Natural killer cell (primary cell): ENCODE measurements at regions not wholly inside any gene's neighbourhood (a gene's known extent, or its start where the extent isn't known, plus 50 kb on each side); places are given as distances from the start of the nearest gene placed in this dataset.

ENCODE experiments used
- ATAC-seq, 3 donors: fragments of 150-1000 bp in 2 of 3; fragments of 200-7000 bp in 1 of 3; cut with Tn5 transposase; 1 replicate in 1 of 3; 2 replicates in 2 of 3; pipeline ENCODE4 v1.10.0; 2021; ENCODE audit warnings: mild to moderate bottlenecking in 2 of 3, moderate library complexity in 2 of 3
- DNase-seq, 2 donors: peaks; one replicate each; pipeline versions ENCODE4 v3.0.0 to v3.0.0-alpha.2; 2013 to 2021; ENCODE audit warnings: mixed read lengths in 1 of 2
- H3K27ac ChIP-seq: one replicate; pipeline ENCODE4 v1.5.1; 2013; ENCODE audit warnings: mild to moderate bottlenecking, low read length
- H3K27me3 ChIP-seq: one replicate; pipeline ENCODE4 v1.6.1; 2013; ENCODE audit warnings: low read length; ENCODE audit not compliant: control insufficient read depth, insufficient read depth
- H3K36me3 ChIP-seq: one replicate; pipeline ENCODE4 v1.6.1; 2013; ENCODE audit warnings: low read length; ENCODE audit not compliant: control insufficient read depth, insufficient read depth
- H3K4me1 ChIP-seq: one replicate; pipeline ENCODE4 v1.6.1; 2013; ENCODE audit warnings: low read length; ENCODE audit not compliant: control insufficient read depth, insufficient read depth
- H3K4me3 ChIP-seq: one replicate; pipeline ENCODE4 v1.5.1; 2013; ENCODE audit warnings: low read length
- H3K9me3 ChIP-seq: one replicate; pipeline ENCODE4 v1.6.1; 2013; ENCODE audit warnings: low read length; ENCODE audit not compliant: control insufficient read depth, insufficient read depth
- H3K27ac Mint-ChIP-seq, 2 donors: one replicate each; pipeline ENCODE4 v1.8.0; 2022; ENCODE audit warnings: mild to moderate bottlenecking in 2 of 2, mixed read lengths in 2 of 2, moderate library complexity in 1 of 2
- H3K27me3 Mint-ChIP-seq, 2 donors: one replicate each; pipeline ENCODE4 v1.8.0; 2022; ENCODE audit warnings: low read depth in 2 of 2, mixed read lengths in 2 of 2
- H3K36me3 Mint-ChIP-seq: one replicate; pipeline ENCODE4 v1.8.0; 2022; ENCODE audit warnings: mixed read lengths
- H3K4me1 Mint-ChIP-seq, 2 donors: one replicate each; pipeline ENCODE4 v1.8.0; 2022; ENCODE audit warnings: mixed read lengths in 2 of 2
- H3K4me3 Mint-ChIP-seq: one replicate; pipeline ENCODE4 v1.8.0; 2022; ENCODE audit warnings: mild to moderate bottlenecking, moderate library complexity, mixed read lengths
- H3K9me3 Mint-ChIP-seq, 2 donors: one replicate each; pipeline ENCODE4 v1.8.0; 2022; ENCODE audit warnings: mixed read lengths in 2 of 2
- WGBS: methylation state at CpG from one replicate; pipeline ENCODE4 v1.1.7; 2013; ENCODE audit warnings: missing lambda C conversion rate; ENCODE audit not compliant: insufficient coverage; 5-methylcytosine and 5-hydroxymethylcytosine counted together
- intact Hi-C: fragments of 100-400 bp; cut with micrococcal nuclease; formaldehyde crosslinking; loops from one replicate; pipeline ENCODE4 v1.14.2; 2022
- TF ChIP-seq, protein P1 (sequence below): fragments of 200-600 bp; IDR thresholded peaks from one replicate; pipeline ENCODE4 v1.8.0; 2022; ENCODE audit warnings: antibody characterized with exemption

DNA sequence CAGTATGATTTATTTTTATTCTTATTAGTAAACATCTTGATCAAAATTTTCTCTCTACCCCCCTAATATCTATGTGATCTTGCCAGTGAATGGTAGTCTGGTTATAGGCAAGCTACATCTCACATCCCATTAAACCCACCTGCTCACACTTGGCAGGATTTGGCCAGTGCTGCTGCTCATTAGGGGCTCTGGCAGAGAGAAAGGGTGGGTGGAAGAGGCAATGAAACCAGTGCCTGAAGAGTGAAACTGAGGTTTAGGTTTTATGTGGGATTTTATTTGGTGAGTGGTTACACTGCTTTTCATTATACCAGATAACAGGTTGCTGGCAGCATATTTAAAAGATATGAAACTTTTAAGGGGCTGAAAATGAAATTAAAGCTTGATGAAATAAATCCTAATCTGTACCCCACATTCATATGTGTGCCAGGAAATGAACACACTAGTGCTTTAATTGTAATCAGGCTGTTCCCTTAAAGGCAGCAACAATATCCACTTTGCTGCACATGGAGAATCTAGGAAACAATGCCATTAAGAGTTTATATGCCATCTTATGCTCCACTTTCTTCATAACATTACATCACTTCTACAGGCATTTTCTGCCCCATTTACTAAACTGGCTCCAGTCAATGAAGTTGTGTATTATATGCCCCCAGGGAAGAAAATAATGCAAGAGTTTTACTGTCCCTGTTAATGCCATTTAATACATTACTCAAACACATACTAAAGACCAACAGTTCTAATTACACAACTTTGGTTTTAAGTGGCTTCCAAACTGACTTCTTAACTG lies 688.7 kb downstream of the MECOM start:
- TF ChIP-seq, protein P1, sequence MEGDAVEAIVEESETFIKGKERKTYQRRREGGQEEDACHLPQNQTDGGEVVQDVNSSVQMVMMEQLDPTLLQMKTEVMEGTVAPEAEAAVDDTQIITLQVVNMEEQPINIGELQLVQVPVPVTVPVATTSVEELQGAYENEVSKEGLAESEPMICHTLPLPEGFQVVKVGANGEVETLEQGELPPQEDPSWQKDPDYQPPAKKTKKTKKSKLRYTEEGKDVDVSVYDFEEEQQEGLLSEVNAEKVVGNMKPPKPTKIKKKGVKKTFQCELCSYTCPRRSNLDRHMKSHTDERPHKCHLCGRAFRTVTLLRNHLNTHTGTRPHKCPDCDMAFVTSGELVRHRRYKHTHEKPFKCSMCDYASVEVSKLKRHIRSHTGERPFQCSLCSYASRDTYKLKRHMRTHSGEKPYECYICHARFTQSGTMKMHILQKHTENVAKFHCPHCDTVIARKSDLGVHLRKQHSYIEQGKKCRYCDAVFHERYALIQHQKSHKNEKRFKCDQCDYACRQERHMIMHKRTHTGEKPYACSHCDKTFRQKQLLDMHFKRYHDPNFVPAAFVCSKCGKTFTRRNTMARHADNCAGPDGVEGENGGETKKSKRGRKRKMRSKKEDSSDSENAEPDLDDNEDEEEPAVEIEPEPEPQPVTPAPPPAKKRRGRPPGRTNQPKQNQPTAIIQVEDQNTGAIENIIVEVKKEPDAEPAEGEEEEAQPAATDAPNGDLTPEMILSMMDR: no peak
- Mint-ChIP-seq H3K27ac (no peak overlapping the region), H3K4me1 (no peaks in the 10 kb centered on the region), H3K36me3 (no peaks in the 10 kb centered on the region), H3K27me3 (no peaks in the 10 kb centered on the region), H3K4me3 (no peak overlapping the region), H3K9me3 (peaks cover 4 to 10% of the 10 kb centered on the region in 2 donors)
- Histone ChIP-seq H3K9me3 (no peaks in the 10 kb centered on the region), H3K4me1 (no peaks in the 10 kb centered on the region), H3K27ac (no peak overlapping the region), H3K27me3 (no peaks in the 10 kb centered on the region), H3K36me3 (no peaks in the 10 kb centered on the region), H3K4me3 (no peak overlapping the region)
- intact Hi-C loops: no loop called here
- ATAC-seq: no peak
- DNase-seq: no peak

GRCh38 chr3:168973897-168974296 lies 689.6 kb downstream of the MECOM start:
- Mint-ChIP-seq H3K27ac (no peak overlapping the region), H3K4me3 (no peak overlapping the region), H3K9me3 (peaks cover 9 to 10% of the 10 kb centered on the region in 2 donors), H3K4me1 (no peaks in the 10 kb centered on the region), H3K36me3 (no peaks in the 10 kb centered on the region), H3K27me3 (no peaks in the 10 kb centered on the region)
- no peaks in the 10 kb centered on the region for H3K27me3 ChIP-seq
- H3K4me1 ChIP-seq: no peaks in the 10 kb centered on the region
- H3K4me3 ChIP-seq: no peak overlapping the region
- no peak for DNase-seq
- TF ChIP-seq, protein P1: no peak
- no peak for ATAC-seq
- WGBS: 94% methylated on average over 2 of the region's 2 CpGs
- no peak overlapping the region for H3K27ac ChIP-seq
- intact Hi-C loops: no loop called here
- no peaks in the 10 kb centered on the region for H3K36me3 ChIP-seq
- H3K9me3 ChIP-seq: no peaks in the 10 kb centered on the region

DNA sequence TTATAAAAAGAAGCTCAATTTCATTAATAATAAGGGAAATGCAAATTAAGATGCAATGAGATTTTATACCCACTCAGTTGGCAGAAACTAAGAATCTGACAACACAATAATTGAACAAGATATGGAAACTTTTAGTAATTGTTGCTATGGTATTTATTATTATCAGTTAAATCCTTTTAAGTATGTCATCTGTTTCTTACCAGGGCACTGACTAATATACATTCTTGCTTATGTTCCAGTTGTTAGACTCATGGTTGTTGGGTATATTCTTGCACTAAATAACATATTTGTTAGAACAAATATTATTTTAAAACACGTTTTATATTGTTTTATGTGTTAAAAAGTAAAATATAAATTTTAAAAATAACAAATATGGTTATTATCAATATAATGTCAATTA lies 690.3 kb downstream of the MECOM start:
- Histone ChIP-seq H3K36me3 (no peaks in the 10 kb centered on the region), H3K4me1 (no peaks in the 10 kb centered on the region), H3K27me3 (no peaks in the 10 kb centered on the region), H3K4me3 (no peak overlapping the region), H3K27ac (no peak overlapping the region), H3K9me3 (no peaks in the 10 kb centered on the region)
- DNase-seq: no peak
- no peak for ATAC-seq
- intact Hi-C loops: no loop called here
- TF ChIP-seq, protein P1: no peak
- no peaks in the 10 kb centered on the region for H3K4me1 Mint-ChIP-seq
- no peak overlapping the region for H3K27ac Mint-ChIP-seq
- no CpG with 5 or more reads among the region's 1 CpG for WGBS
- no peaks in the 10 kb centered on the region for H3K36me3 Mint-ChIP-seq
- no peaks in the 10 kb centered on the region for H3K27me3 Mint-ChIP-seq
- H3K4me3 Mint-ChIP-seq: no peak overlapping the region
- H3K9me3 Mint-ChIP-seq: peaks cover 8 to 10% of the 10 kb centered on the region in 2 donors

GRCh38 chr3:168968609-168969008 lies 694.9 kb downstream of the MECOM start:
- no peaks in the 10 kb centered on the region for H3K27me3 Mint-ChIP-seq
- no CpG with 5 or more reads among the region's 3 CpGs for WGBS
- H3K36me3 Mint-ChIP-seq: no peaks in the 10 kb centered on the region
- H3K4me3 Mint-ChIP-seq: no peak overlapping the region
- no peaks in the 10 kb centered on the region for H3K27me3 ChIP-seq
- no peaks in the 10 kb centered on the region for H3K9me3 ChIP-seq
- no peaks in the 10 kb centered on the region for H3K4me1 Mint-ChIP-seq
- H3K27ac ChIP-seq: no peak overlapping the region
- peaks cover 2 to 7% of the 10 kb centered on the region in 2 donors for H3K9me3 Mint-ChIP-seq
- no peaks in the 10 kb centered on the region for H3K4me1 ChIP-seq
- TF ChIP-seq, protein P1: no peak
- intact Hi-C loops: no loop called here
- ATAC-seq (no peak), DNase-seq (no peak)
- no peak overlapping the region for H3K4me3 ChIP-seq
- no peaks in the 10 kb centered on the region for H3K36me3 ChIP-seq
- no peak overlapping the region for H3K27ac Mint-ChIP-seq
